ENCODE measurements at regions not wholly inside any gene's neighbourhood (a gene's known extent, or its start where the extent isn't known, plus 50 kb on each side); places are given as distances from the start of the nearest gene placed in this dataset.

GRCh38 chr2:241949736-241950412, 80.3 kb downstream of the RTP5 start:
- CTCF ChIA-PET, result no interaction called here
- no peak for DNase-seq (ENCODE audit: low read depth)

GRCh38 chr2:241950413-241951315, 81.1 kb downstream of the RTP5 start:
- POLR2A ChIA-PET, result no interaction called here
- DNase-seq (ENCODE audit: low read depth), result no peak
- peak; percentile 95 for TF ChIP-seq CTCF (IDR thresholded peaks at IDR 0.05; ENCODE audit: insufficient read depth, low read depth, low read length)
- H3K27me3 ChIP-seq (ENCODE audit: control insufficient read depth, insufficient read depth, low read length), result peaks cover 2% of the 10 kb centered on the region
- H3K4me3 ChIP-seq (ENCODE audit: low read depth, low read length), result no peak overlapping the region
- CTCF ChIA-PET, result interaction anchor here (0.6 to 2.3 kb wide), 18 partner anchors 8 to 155 kb away, joined by 3 to 20 read pairs (median 4); no protein-coding TSS in a partner anchor
- H3K36me3 ChIP-seq (ENCODE audit: control insufficient read depth, insufficient read depth, low read length), result no peaks in the 10 kb centered on the region

More at GRCh38 chr2:241949736-241950412, 80.3 kb downstream of the RTP5 start:
- POLR2A ChIA-PET, result no interaction called here
- no peak overlapping the region for H3K4me3 ChIP-seq (ENCODE audit: low read depth, low read length)
- peaks cover 2% of the 10 kb centered on the region for H3K27me3 ChIP-seq (ENCODE audit: control insufficient read depth, insufficient read depth, low read length)
- no peaks in the 10 kb centered on the region for H3K36me3 ChIP-seq (ENCODE audit: control insufficient read depth, insufficient read depth, low read length)
- no peak for TF ChIP-seq CTCF (IDR thresholded peaks at IDR 0.05; ENCODE audit: insufficient read depth, low read depth, low read length)

GRCh38 chr2:241951316-241951700, 81.8 kb downstream of the RTP5 start:
- H3K27me3 ChIP-seq (ENCODE audit: control insufficient read depth, insufficient read depth, low read length), result peaks cover 2% of the 10 kb centered on the region
- H3K36me3 ChIP-seq (ENCODE audit: control insufficient read depth, insufficient read depth, low read length), result no peaks in the 10 kb centered on the region
- CTCF ChIA-PET, result interaction anchor here (0.8 to 2.3 kb wide), 11 partner anchors 9 to 154 kb away, joined by 3 to 20 read pairs (median 4); no protein-coding TSS in a partner anchor
- DNase-seq (ENCODE audit: low read depth), result no peak
- POLR2A ChIA-PET, result no interaction called here
- no peak for TF ChIP-seq CTCF (IDR thresholded peaks at IDR 0.05; ENCODE audit: insufficient read depth, low read depth, low read length)
- no peak overlapping the region for H3K4me3 ChIP-seq (ENCODE audit: low read depth, low read length)

GRCh38 chr2:241951920-241952319, 82.4 kb downstream of the RTP5 start:
- ChIA-PET POLR2A (no interaction called here), CTCF (interaction anchor here (0.8 to 2.3 kb wide), 8 partner anchors 7 to 153 kb away, joined by 3 to 20 read pairs (median 12); no protein-coding TSS in a partner anchor)
- peaks cover 2% of the 10 kb centered on the region for H3K27me3 ChIP-seq (ENCODE audit: control insufficient read depth, insufficient read depth, low read length)
- no peak for TF ChIP-seq CTCF (IDR thresholded peaks at IDR 0.05; ENCODE audit: insufficient read depth, low read depth, low read length)
- DNase-seq (ENCODE audit: low read depth), result no peak
- no peak overlapping the region for H3K4me3 ChIP-seq (ENCODE audit: low read depth, low read length)
- no peaks in the 10 kb centered on the region for H3K36me3 ChIP-seq (ENCODE audit: control insufficient read depth, insufficient read depth, low read length)

GRCh38 chr2:241952816-241953215, 83.3 kb downstream of the RTP5 start:
- Histone ChIP-seq H3K4me3 (ENCODE audit: low read depth, low read length) (no peak overlapping the region), H3K27me3 (ENCODE audit: control insufficient read depth, insufficient read depth, low read length) (peaks cover 2% of the 10 kb centered on the region), H3K36me3 (ENCODE audit: control insufficient read depth, insufficient read depth, low read length) (no peaks in the 10 kb centered on the region)
- POLR2A ChIA-PET, result no interaction called here
- CTCF ChIA-PET, result interaction anchor here (0.6 to 1.0 kb wide), 3 partner anchors 8 to 12 kb away, joined by 3 to 4 read pairs (median 3); no protein-coding TSS in a partner anchor
- DNase-seq (ENCODE audit: low read depth), result no peak
- TF ChIP-seq CTCF (IDR thresholded peaks at IDR 0.05; ENCODE audit: insufficient read depth, low read depth, low read length), result no peak

All from BJ (cell line).